GM21619 (cell line): ENCODE measurements at regions not wholly inside any gene's neighbourhood (a gene's known extent, or its start where the extent isn't known, plus 50 kb on each side); places are given as distances from the start of the nearest gene placed in this dataset.

Experiments
- ATAC-seq: cut with Tn5 transposase; IDR thresholded peaks from one replicate; pipeline ENCODE4 v1.9.1; 2021; ENCODE audit not compliant: unreplicated experiment

DNA sequence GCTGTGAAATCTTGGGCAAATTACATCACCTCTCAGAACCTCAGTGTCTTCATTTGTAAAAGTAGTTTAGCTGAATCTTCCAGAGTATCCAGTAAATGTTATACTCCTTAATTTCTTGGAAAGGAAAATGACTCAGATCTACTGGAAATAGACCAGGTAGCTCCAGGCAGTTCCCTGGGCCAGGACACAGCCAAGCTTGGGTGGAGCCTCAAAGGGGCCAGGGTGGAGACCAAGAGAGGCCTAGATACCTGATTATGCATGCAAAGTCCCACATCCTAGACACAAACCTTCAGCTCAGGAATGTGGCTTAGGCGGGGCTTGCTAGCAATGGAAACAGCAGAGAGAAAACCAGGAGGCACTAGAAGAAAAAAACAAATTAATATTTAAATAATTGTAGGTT lies 272.8 kb downstream of the MAFB start:
- ATAC-seq, result no peak

- no peak for ATAC-seq
Observed at GRCh38 chr20:40414843-40415615, 274.0 kb downstream of the MAFB start.

- no peak for ATAC-seq
Observed at GRCh38 chr20:40410028-40410427, 279.0 kb downstream of the MAFB start.

DNA sequence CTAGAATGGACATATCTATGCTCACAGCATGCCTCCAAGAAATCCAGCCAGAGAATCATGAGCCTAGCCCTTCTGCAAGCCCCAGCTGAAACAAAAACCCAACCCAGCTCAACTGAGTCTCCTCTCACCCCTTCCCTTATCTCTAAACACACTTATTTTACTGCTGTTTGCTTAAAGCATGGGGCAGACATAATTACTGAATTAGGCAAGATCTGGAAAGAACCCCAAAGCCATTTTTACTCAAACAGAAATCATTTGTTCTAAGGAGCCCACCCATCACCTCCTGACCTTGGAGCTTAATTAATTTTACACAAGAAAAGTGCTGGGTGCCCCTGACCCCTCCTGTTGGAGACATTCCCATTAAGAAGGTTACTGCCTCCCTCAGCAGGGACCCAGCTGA lies 291.6 kb downstream of the MAFB start:
- ATAC-seq, result no peak

DNA sequence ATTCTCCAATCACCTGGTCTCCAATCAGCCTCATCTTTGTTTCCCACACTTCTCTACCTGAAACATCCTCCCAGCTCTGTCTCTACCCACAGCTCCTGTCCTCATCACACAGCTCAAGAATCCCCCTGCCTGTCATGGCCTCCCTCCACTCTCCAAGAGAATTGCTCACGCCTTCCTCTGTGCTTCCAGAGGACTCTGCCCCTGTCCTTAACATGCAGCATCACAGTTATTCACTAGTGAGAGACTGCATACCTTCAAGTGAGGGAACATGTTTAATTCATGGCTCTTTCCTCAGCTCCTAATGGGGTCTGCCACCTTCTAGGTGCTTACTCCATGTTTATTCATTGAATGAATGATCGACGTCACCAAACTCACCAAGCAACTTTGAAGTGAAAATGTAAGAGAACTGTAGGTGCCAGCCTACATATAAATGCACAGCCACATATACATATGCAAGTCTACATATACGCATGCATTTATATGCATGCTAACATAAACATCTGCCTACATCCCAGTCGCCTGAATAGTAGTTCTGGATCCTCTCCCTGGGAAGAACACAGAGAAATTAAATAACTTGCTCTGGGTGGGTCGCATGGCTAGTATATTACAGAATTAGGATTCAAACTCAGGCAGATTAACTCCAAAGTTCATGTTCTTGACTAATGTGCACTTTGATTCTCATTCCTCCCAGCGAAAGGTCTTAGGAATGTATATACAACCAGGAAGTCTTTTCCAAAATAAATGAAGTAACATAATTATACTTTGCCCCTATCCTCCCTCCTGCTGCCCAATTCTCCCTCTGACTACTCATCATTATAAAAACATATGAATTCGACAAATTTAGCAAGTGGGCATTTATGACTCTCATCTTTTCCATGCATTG lies 295.6 kb downstream of the MAFB start:
- ATAC-seq, result no peak

DNA sequence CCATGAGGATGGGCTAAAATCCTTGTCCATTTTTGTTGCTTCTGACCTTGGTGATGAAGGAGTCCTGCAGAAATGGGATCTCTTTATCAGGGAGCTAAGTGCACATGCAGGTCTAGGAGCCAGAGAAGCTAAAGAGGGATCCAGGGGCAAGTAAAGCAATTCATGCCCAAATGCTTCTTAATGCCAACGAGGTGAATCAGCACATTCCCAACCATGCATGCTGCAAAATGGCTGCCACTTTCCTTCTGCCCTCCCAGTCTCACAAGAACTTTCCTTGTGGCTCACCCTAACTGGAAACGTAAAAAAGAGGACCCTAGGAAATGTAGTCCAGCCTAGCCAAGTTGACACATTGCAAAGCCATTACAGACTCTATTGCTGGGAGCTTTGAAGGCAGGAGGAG lies 298.4 kb downstream of the MAFB start:
- ATAC-seq, result no peak

DNA sequence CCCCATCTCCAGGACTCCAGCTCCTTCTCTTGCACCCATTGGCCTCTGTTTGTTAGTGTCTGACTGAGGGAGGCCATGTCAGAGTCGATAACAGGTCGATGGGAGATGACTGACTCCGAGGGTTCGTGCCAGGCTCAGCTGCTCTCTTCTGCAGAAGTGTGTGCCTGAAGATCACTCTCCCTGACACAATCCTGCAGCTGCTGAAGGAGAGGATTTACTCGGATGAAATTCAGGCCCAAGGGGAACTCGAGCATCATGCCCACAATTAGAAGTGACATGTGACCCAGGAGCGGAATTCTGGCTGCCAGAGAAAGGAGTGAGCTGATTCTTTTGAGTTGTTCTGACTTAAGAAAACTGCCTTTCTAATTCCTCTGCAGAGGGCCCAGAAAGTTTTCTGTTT lies 318.2 kb downstream of the MAFB start:
- no peak for ATAC-seq

- ATAC-seq, result no peak
Observed at GRCh38 chr20:40368876-40369275, 320.2 kb downstream of the MAFB start.

DNA sequence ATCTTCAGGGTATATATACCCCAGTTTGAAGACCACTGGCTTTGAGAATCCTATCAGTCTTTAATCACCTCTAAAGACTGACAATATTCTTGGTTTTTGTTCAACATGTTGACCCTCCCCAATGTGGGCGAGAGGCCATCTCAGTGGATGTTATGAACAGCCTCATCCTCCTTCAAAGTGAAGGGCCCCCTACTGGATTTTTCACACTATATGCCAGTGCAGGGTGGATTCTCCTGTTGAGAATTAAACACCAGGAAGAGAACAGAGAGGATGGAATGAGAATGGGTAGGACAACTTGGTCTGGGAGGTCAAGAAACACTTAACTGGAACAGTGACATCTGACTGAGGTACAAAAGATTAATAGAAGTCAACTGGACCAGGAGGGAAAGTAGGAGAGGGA lies 327.1 kb downstream of the MAFB start:
- ATAC-seq, result no peak

GRCh38 chr20:40359131-40359912 lies 329.7 kb downstream of the MAFB start:
- ATAC-seq, result no peak

DNA sequence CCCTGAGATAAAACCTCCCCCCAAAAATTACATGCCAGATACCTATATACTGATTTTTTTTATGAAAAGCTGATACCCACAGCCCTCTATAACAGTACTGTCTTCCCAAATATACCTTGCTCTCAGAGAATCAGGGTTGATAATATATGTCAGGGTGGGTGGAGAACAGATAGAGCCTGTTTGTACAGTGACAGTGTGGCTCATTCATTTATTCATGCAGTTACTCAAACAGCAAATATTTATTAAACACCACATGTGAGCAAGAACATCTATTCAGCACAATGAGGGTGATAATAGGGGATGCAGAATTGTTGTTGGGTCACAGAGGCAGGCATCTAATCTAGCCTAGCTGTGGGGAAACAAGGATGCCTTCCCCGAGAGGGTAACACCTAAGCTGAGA lies 334.2 kb downstream of the MAFB start:
- ATAC-seq, result no peak

DNA sequence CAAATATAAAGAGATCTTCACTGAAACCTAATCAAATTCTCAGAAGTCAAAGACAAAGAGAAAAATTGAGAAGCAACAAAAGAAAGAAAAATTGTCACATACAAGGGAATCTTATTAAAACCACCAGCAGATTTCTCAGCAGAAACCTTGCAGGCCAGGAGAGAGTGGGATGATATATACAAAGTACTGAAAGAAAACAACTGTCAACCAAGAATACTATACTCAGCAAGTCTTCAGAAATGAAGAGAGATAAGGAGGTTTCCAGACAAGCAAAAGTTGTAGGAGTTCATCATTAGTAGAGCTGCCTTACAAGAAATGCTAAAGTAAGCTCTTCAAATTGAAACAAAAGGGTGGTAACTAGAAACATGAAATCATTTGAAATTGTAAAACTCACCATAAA lies 345.6 kb downstream of the MAFB start:
- no peak for ATAC-seq

DNA sequence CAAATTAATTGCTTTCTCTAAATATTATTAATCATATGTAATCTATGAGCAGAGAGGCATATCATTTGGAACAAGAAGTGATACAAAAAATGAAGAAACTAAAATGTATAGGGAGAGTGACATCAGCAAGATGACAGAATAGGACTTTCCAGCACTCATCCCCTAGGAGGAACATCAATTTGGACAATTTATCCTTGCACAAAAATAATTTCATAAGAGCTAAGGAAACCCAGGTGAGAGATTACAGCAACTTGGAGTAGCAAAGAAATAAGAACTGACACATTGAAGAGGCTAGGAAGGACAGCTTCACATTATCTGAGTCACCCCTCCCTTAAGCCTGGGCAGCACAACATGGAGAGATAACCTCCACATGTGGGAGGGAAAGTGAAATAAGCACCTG lies 347.5 kb downstream of the MAFB start:
- no peak for ATAC-seq

DNA sequence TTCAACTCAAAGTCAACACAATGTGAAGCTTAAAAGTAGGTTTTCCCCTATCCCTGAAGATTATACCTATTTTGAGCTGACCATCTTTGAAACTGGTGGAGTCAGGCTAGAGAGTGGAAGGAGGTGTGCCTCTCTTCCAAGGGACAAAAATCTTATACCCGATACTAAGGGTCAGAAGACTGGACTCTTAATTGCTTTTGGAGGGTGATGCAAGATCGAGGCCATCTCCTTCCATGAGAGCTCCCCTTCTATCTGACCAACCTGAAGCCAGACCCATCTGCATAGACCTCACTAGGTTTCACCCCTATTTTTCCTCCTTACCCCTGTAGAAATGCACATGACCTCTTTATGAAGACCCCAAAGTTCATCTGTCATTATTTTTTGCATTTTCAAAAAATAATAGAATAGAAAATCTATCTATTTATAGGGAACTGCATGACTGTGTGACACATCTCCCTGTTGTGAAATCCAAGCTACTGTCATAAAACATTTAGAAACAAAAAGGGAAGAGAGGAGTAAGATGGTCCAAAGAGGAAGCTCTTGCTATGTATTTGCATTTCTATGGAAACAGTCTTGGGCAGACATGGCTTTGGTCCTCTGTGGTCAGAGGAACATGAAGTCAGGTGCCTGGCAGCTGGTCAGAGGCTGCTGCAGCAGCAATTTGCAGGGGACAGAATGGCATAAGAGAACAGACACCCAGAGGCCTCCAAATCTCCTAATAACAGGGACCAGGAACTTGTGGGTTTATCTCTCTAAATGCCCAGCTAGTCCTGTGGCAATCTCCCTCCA lies 349.2 kb downstream of the MAFB start:
- ATAC-seq, result no peak

DNA sequence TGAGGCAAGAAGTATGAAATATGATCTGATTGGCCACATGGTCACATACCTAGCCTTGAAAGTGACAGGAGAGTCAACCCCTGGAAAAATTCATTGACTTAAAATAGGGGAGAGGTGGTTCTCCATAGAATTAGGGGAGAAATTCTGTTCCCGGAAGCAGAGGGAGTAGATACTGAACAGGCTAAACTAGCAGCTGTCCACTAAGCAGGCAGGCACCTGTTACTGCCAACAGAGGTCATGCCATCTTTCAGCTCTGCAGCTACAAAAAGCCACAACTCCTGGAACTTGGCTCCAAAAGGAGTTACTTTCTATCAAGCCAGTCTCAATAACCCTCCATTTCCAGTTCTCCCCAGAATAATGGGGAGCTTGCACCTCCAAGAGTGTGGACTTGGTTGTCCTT lies 352.5 kb downstream of the MAFB start:
- no peak for ATAC-seq

- no peak for ATAC-seq
Observed at GRCh38 chr20:40335901-40336351, 353.1 kb downstream of the MAFB start.

DNA sequence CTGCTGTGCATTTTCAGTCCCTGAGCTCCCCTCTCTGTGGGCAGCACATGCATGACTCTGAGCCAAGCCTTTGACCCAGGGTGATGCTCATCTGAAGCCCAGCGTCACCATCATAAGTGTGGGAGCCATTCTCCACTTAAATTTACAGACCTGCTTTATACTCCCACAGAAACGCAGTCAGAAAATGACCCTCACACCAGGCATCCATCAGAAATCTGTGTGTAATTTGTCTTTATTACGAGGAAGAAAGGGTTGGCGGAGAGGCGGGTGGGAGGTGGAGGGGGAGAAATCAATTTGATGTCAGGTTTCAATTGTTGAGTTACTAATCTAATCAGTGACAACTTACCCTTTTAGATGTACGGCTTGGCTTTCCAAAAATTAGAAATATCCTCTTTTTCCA lies 353.6 kb downstream of the MAFB start:
- ATAC-seq, result no peak

- ATAC-seq, result no peak
Observed at GRCh38 chr20:40333591-40333990, 355.4 kb downstream of the MAFB start.

GRCh38 chr20:40331807-40332560 lies 357.1 kb downstream of the MAFB start:
- ATAC-seq, result no peak

- ATAC-seq, result no peak
Observed at GRCh38 chr20:40331249-40331648, 357.8 kb downstream of the MAFB start.
